AG08396 (cell line): ENCODE measurements at regions not wholly inside any gene's neighbourhood (a gene's known extent, or its start where the extent isn't known, plus 50 kb on each side); places are given as distances from the start of the nearest gene placed in this dataset.

Source experiments
- DNase-seq: peaks from one replicate; pipeline ENCODE4 v3.0.0; 2012; ENCODE audit warnings: low spot score, mixed read lengths

DNA sequence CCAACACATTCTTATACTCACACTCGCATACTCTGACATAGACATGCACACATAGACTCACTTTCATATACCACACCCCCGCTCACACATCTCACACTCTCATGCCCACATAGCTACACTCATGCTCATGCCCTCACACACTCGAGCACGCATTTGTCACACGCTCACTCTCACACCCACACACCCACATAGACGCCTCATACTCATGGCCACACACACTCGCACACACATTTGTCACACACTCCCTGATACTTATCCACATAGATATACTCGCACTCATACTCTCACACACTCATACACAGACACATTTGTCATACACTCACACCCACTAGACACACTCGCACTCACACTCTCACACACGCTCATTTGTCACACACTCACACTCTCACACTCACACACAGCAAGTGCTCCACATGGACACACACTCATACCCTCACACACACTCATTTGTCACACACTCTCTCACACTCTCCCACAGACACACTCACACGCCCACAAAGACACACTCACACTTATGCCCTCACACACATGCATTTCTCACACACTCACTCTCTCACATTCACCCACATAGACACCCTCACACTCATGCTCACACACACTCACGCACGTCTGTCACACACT, 50.9 kb downstream of the TNP1 start:
- no peak for DNase-seq

DNA sequence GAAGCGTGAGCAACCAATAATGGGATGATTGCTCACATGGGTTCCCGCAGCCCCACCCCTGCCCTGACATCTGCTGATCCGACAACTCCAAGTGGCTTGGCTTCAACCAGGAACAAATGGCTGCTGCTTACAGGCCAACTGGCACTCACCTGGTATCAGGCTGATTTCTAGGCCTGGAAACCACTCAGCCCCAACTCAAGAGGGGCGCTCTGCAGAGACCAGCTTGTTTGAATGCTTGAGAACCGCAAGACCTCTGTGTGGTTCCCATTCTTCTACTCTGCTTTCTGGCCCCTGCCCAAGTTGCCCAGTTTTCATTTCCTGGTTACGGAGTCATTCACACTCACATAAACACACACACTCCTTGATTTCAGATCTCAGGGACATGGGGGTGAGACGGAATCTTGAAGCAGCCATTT, 52.0 kb downstream of the TNP1 start:
- DNase-seq: no peak

DNA sequence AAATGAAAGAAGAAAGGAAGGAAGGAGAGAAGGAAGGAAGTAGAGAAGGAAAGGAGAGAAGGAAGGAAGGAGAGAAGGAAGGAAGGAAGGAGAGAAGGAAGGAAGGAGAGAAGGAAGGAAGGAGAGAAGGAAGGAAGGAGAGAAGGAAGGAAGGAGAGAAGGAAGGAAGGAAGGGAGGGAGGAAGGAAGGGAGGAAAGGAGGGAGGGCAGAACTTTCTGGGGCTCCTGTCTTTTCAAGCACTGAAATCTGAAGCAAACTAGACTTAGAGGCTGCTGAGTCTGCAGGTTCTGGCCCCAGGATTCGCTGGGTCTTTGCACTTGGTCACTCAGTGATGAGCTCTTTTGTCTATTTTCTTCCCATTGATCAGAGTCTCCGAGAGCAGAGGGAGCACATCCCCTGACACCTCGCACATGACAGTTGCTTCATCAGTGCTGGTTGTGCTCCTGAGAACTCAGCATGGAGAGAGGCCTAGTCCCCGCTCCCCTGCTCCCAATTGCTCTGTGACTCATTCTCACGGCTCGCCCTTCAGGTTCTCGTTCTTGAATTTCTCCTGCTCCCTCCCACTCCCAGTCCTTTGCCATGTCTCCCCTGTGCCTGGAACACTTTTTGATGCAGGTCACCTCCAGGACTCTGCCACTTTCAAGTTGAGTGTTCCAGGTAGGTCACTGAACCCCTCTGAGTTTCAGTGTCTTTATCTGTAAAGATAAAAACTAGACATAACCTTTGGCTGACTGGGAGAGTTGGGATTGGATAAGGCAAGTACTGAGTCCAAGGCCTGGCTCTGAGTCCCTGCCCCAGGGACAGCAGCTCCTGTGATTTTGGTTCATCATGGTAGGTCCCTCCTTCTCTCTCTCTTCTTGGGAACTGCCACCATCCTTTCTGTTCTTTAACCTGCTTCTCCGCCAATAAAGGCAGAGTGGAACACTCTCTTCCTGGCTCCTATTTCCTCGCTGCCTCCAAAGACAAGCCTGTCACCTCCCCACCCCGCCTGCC, 55.2 kb downstream of the TNP1 start:
- DNase-seq: no peak

DNA sequence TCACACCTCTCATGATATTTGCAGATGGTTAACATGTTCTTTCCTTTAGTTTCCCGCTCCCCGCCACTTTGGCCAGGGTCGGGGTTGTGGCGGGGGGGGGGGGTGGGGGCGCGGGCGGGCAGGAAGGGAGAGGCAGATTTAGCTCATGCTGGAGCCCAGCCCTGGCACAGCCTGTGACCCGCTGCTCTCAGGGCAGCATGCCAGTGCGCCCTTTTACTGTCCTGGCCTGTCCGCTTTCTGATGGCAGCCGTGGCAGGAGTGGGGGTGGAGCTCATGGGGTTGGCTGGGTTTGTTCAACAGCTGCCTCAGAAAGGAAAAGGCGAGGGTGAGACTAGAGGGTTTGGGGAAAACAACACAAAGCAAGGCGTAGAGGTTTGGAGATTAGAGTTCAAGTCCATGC, 56.1 kb downstream of the TNP1 start:
- no peak for DNase-seq

DNA sequence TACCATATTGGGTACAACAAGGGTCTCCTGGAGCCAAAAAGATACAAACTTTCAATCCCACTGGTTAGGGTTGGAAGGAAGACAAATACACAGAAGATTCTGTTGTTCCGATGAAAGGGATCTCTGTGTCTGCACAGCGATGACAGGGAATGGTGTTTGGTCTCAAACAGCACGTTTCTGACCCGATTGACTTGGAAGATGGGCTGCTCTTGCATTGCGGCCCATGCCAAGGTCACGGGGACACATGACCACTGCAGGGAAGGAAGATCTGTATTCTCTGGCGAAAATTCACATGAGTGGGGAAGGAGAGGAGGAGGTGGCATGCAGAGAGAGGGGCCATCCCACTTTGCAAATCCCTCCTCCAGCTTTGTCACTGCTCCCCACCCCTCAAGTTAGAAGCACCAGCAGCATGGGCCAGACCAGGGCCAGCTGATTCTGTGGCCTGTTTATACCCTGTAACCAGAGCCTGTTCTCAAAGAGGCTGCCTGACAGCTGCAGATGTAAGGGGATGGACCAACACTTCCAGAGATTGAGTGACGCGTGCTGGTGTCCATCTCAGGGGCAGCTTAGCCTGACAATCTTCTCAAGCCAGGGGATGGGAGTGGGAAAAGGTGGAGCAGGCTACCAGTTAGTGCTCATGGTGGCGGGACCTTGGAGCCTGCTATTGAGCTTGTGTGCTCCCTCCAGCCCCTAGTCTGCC, 57.2 kb downstream of the TNP1 start:
- DNase-seq: no peak

DNA sequence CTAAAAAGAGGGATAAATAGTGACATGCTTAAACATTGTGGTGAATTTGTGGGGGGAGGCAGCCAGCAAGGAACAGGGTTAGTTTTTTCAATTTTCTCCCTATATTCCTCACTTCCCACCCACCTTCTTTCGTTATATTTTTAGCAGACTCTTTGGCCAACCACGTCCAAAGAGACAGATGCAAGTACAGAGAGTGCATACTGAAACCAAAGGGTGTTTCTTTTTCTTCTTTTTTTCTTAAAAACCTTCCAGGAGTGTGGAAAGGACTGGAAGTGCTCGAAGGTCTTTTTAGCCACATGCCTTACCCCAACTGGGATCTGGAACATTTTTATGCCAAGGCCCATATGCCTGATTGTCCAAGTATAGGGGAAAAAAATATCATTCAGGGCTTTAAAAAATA, 59.0 kb downstream of the TNP1 start:
- DNase-seq: no peak

DNA sequence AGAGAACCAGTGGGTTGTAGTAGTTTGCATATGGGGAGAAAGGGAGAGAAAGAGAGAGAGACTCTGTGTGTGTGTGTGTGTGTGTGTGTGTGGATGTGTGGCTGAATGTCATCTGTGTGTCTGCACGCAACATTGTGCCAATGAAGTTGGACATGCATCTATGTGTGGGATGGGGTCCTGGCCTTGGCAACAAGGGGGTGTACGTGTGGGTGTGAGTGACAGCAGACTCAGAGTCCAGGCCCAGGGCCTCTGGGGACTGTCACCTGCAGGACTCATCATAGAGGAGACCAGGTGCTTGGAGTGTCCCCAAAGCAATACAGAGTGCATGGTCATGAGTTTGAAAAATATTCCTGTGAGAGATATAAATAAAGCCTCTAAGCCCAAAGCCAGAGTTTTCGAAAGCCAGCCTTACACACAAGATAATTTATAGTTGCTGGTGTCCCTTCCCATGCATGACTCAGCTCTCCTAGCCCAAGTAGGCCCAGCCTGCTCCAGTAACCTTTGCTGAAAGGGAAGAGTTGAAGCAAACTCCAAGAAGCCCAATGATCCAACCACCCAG, 59.9 kb downstream of the TNP1 start:
- DNase-seq: peak; percentile 61

DNA sequence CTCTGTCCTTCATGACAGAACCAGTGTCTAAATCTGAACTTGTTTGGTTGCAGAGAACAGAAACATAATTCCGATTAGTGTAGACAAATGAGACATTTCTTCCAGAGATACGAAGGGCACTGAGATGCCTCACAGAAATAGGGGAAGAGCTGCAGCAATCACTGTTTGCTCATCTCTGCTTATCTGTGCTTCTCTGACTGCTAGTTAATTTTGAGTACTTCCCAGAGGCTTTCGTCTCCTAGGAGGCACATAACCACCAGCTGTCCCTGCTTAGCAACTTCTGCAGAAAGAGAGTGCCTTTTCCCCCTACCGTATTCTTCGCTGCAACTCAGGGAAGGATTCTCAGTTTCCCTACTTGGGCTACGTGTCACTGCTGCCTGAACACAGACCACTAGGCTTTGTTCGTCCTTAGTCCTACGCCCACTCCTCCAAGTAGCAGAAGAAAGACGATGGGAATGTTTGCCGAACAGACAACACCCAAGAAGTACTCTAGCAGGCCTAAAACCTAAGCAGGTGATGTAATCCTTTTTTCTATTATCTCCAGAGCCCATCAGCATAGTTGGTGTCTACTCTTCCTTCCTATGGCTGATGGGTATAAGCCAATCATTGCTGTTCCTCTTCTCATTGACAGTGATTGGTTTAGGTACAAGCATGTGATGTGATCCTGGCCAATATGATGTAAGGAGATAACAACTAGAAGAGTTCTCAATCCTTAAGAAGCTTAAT, 63.6 kb downstream of the TNP1 start:
- DNase-seq: no peak

DNA sequence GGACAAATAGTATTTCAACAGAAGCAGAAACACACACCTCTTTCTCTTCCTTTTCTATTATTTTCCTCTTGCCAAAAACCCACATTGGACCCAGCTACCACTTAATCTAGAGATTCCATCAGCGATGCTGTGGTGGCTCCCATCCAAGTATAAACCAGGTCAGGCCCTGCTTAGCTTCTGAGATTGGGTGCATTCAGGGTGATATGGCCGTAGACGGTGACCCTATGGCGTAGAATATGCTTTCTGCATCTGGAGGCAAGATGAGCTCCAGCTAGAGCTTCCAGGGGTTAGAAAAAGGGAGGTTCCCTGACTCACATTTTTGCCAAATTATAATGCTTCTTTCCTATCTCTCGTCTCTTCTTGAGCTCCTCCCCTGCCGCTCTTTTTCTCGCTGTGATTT, 66.5 kb downstream of the TNP1 start:
- DNase-seq: no peak

DNA sequence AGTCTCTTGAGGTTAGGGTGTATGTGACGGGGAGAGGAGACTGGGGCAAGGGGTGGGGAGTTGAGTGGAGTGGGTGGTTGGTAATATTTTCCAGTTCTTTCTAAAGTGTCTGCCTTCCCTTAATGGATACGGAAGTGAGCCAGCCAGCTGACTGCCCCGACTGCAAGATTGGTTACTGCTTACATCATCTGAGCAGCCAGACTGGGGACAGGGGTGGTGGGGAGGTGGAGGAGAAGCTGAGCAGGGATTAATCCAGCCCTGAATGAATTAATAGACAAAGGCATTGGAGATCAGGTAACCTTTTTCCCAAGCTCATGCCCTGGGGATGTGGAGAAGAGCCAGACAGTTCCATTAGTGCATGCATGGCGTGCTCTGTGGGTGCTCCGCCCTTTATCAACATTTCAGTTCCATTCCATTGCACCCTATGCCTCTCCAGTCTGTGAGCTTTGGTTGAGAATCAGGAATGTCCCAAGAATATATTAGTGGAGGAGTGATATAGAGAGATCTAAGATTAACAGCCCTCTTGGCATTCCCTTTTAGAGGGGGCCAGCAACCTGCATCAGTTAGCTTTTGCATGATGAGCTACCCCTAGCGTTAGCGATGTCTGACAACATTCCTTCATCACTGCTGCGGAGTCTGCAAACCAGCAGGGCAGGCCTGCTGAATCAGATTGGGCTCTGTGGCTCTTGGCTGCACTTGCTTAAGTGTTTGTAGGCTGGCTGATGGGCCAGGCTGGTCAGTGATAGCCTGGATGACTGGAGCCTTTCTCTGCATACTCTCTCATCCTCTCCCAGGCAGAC, 67.4 kb downstream of the TNP1 start:
- DNase-seq: peak; percentile 32

DNA sequence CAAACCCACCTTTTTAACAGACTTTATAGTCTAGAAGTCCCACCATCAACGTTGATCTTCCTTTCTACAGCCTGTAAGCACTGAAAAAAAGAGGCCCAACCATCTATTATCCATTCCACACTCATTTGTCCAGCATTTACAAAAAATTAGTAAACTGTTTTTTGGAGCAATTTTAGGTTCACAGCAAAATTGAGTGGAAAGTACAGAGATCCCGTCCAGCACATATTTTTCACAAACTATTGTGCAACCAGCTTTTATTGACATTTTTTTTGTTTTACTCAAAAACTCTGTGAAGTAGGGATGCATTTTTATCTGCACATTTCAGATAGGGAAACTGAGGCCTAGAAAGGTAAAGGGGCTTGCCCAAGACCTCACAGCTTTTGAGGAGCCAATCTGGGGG, 68.6 kb downstream of the TNP1 start:
- DNase-seq: no peak

DNA sequence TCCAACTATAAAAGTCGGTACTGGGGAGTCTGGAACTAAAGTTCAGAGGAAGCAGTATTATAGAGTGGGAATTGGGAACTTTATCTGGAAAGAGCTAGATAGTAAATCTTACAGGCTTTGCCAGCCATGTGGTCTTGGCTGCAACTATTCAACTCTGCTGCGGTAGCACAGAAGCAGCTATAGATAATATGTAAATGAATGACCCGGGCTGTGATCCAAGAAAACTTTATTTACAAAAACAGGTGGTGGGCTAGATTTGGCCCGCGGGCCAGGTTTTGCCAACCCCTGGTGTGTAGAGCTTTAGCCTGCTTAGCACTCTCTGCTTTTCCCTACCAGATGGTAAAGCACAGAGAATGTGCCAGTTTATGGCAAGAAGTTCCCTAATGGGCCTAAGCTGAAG, 70.8 kb downstream of the TNP1 start:
- DNase-seq: no peak

DNA sequence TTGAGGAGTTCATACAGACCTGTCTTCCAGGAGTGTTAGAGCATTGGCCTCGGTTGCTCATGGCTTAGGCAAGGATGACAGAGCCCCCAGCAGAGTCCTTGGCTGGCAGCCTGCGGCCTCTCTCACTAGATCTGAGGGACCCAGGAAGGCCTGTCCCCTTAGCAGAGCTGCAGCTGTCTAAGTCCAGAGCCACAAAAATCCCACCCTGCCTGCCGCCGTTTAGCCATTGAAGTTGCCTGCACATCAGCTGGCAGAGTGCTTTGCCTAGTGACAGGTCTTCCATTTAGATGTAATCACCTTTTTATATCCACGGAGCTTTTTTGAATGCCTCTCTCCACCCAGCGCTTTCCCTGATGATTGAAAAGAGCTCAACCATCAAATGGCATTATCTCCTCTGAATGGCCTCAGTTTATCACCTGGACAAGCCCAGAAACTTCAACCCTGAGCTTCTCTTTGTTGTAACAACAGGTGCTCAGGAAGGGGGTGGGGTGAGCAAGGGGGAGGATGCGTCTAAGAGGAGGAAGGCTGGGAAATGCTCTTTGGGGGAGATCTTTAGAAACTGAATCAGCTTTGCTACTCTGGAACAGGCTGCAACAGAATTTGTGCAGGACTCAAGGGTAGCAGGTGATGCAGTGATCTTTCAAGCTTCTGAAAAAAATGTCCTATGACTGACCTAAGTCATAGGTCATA, 71.9 kb downstream of the TNP1 start:
- DNase-seq: no peak

DNA sequence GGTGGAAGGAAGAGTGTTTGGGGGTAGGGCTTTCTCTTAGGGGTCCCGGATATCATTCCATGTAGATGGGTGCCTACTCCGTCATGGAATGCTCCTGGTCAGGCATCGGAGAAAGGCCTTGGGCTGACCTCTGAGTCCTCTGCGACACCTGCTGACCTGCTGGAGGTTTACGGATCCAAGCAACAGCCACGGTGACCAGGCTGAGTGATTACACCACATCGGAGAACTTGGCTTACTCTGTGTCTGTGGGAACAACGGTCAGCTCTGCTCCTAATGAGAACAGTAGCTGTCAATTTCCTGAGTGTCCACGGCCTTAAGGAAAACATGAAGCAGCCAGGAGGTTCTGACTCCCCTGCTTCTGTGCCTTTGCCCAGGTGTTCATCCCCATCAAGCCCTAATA, 73.2 kb downstream of the TNP1 start:
- no peak for DNase-seq

DNA sequence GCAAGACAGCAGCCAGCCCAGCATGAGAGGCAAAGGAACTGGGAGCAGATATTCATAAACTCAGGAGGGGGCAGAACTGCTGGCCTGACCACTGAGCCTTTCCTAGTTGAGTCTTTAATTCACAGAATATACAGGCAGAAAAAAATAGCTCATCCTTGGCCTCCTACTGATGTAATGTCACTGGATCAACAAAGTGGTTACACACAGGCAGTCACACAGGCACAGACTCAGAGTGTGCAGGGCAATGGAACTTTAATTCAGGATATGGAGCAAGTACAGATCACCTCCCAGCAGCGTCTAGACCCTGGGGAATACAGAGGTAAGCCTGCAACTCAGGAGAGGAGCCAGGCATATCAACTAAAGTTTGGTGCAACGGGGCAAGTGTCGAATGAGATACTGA, 75.4 kb downstream of the TNP1 start:
- DNase-seq: no peak

DNA sequence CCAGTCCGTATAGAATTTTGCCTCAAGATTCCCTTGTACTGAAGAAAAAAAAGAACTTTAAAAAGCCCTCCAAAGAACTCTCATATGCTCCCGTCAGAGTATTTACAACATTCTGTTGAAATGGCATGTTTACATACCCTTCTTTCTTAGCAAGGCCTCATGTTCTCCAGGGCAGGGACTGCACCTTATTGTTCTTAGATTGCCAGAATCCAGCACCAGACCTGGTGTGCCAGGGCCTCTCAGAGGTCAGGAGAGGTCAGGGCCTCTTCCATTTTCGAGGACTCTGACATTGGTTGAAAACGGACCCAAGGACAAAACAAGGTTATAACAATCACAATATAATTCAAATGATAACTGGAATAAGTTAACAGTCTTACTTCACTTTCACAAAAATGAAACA, 78.2 kb downstream of the TNP1 start:
- no peak for DNase-seq

DNA sequence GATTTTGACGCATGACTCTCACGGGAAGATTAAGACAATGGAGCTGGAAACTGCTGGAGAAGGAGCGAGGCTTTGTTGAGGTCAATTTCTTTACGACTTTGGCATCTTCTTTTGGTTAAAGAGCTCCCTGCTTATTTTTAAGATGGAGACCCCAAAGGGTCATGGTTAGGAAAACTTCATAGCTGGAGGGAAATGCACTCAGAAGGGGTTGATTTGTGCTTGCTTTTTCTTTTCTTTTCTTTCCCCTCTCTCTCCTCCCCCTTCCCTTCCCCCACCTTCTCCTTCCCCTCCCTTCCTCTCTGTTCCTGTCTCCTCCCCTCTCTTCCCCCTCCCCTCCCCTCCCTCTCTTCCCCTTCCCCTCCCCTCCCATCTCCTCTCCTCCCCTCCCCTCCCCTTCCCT, 79.0 kb downstream of the TNP1 start:
- DNase-seq: no peak

DNA sequence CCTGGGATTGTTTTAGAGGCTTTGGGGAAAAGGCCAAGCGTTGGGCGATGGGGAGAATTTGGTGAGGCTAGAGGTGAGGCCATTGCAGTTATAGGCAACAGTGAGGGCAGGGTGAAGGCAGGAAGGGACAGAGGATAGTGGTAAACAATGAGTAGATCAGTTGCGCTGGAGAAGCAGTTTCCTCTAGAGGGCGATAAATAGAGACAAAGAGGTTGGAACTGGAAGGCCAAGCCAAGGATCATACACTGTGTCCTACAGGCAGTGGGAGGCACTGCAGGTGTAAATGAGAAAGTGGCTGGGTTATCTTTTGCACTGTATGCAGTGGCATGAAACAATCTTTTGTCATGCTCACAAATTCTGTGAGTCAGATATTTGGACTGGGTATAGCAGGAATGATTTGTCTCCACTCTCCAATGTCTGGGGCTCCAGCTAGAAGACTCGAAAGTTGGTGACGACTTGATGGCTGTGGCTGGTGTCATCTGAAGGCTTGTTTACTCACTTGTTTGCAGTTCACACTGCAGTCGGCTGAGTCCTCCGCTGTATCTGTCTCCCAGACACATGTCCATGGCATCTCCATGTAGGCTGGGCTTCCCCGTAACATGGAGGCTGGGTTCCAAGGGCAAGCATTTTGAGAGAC, 82.1 kb downstream of the TNP1 start:
- DNase-seq: peak; percentile 54

DNA sequence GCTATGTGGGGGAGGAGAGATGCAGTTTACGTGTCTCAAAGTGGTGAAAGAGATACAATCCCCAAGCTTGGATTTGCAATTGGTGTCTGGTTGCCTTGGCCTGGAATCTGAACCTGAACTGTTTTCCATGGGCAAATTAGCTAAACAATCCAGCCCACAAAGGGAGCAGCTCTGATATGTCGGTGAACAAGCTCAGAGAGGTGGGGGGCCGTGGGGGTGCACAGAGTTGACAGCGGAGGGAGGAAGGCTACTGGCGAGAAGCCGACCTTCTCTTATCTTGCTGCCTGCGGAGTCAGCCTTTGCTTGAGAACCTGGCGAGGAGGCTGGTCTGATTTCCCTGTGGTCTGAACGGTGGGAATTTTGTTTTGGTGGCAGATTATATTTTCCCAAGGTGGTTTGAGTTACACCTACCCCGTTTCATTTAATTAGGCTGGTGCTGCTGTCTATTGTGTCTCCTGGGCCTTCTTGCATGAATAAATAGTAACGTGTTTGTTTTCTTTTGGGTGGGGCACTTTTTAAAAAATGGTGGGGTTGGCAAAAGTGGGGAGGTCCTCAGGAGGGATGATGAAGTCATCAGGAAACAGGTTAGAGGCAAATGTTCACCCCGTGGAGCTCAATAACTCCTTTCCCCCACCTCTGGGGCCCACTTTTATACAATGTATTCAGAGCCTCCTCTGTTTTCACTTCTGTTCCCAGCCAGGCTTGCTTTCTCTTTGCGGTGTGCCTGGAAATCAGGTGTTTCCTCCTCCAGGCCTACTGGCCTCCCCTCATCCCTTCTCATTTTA, 80.9 kb upstream of the IGFBP5 start:
- DNase-seq: no peak
